BJ (cell line): ENCODE measurements at regions not wholly inside any gene's neighbourhood (a gene's known extent, or its start where the extent isn't known, plus 50 kb on each side); places are given as distances from the start of the nearest gene placed in this dataset.
A peak's percentile ranks its signal among the peaks of the same experiment; 100 is the strongest.
"Not testable (repeated sequence)": the region's sequence is repeated elsewhere in the genome, so short reads cannot be mapped to it uniquely, and the experiment has no call there.

ENCODE experiments used
- CTCF ChIA-PET: fragments of 350-600 bp; formaldehyde crosslinking; extraction: SDS; loops from one replicate; lab custom pipeline; 2021; ENCODE audit warnings: antibody characterized with exemption, inconsistent platforms; lab: Yijun Ruan, JAX
- POLR2A ChIA-PET: fragments of 300-600 bp; sonication (Branson Sonifier 250); formaldehyde crosslinking; extraction: SDS; loops from one replicate; lab custom pipeline; 2021; ENCODE audit warnings: antibody characterized with exemption; lab: Charles Lee
- DNase-seq: peaks from one replicate; pipeline ENCODE4 v3.0.0-alpha.2; 2011; ENCODE audit warnings: low read depth
- H3K27me3 ChIP-seq: 2 replicates; pipeline ENCODE4 v1.6.0; 2011; ENCODE audit warnings: low read length; ENCODE audit not compliant: control insufficient read depth, insufficient read depth
- H3K36me3 ChIP-seq: 2 replicates; pipeline ENCODE4 v1.5.1; 2011; ENCODE audit warnings: low read length; ENCODE audit not compliant: control insufficient read depth, insufficient read depth
- H3K4me3 ChIP-seq: 2 replicates; pipeline ENCODE4 v1.5.1; 2011; ENCODE audit warnings: low read depth, mild to moderate bottlenecking, control low read depth, low read length
- CTCF ChIP-seq: IDR thresholded peaks from 2 replicates; pipeline ENCODE4 v1.5.1; 2011; ENCODE audit warnings: low read depth, mild to moderate bottlenecking, control low read depth, inconsistent platforms, low read length, moderate library complexity; ENCODE audit not compliant: insufficient read depth

GRCh38 chr15:44853304-44853950 is 103.1 kb upstream of the TERB2 start:
- H3K4me3 ChIP-seq, DNase-seq, H3K27me3 ChIP-seq, POLR2A ChIA-PET, H3K36me3 ChIP-seq: not testable (repeated sequence)
- CTCF ChIA-PET = interaction anchor here (1.0 to 2.7 kb wide), 7 partner anchors 8 to 265 kb away, joined by 3 to 18 read pairs (median 3); no protein-coding TSS in a partner anchor
- TF ChIP-seq CTCF = peak; percentile 85

- H3K4me3 ChIP-seq, H3K27me3 ChIP-seq, POLR2A ChIA-PET, H3K36me3 ChIP-seq, DNase-seq: not testable (repeated sequence)
- CTCF ChIA-PET = interaction anchor here (1.0 to 1.4 kb wide), 2 partner anchors 7 to 12 kb away, joined by 3 read pairs; no protein-coding TSS in a partner anchor
These were observed 101.8 kb upstream of the TERB2 start for GRCh38 chr15:44854696-44855095.

- H3K4me3 ChIP-seq, DNase-seq, H3K36me3 ChIP-seq, POLR2A ChIA-PET, H3K27me3 ChIP-seq, CTCF ChIA-PET: not testable (repeated sequence)
These were observed 100.2 kb upstream of the TERB2 start for GRCh38 chr15:44856284-44856683.

- DNase-seq, H3K27me3 ChIP-seq, H3K36me3 ChIP-seq, CTCF ChIA-PET, H3K4me3 ChIP-seq, POLR2A ChIA-PET: not testable (repeated sequence)
These were observed 99.2 kb upstream of the TERB2 start for GRCh38 chr15:44857164-44857710.

- DNase-seq, CTCF ChIA-PET, H3K27me3 ChIP-seq, H3K4me3 ChIP-seq, POLR2A ChIA-PET, H3K36me3 ChIP-seq: not testable (repeated sequence)
These were observed 97.4 kb upstream of the TERB2 start for GRCh38 chr15:44859088-44859487.

GRCh38 chr15:44860168-44860567 is 96.3 kb upstream of the TERB2 start:
- H3K4me3 ChIP-seq, DNase-seq, POLR2A ChIA-PET, H3K27me3 ChIP-seq, H3K36me3 ChIP-seq, CTCF ChIA-PET: not testable (repeated sequence)

GRCh38 chr15:44861439-44861910 is 95.0 kb upstream of the TERB2 start:
- Histone ChIP-seq H3K36me3 (no peaks in the 10 kb centered on the region), H3K27me3 (no peaks in the 10 kb centered on the region), H3K4me3 (no peak overlapping the region)
- CTCF ChIA-PET = interaction anchor here (0.7 kb wide), 1 partner anchor 7 kb away, joined by 3 read pairs; no protein-coding TSS in a partner anchor
- POLR2A ChIA-PET = no interaction called here
- no peak for DNase-seq
- TF ChIP-seq CTCF = no peak
